SHP77 treated with DMSO at 0.1 percent for 48 hours (cell line): ENCODE measurements at regions not wholly inside any gene's neighbourhood (a gene's known extent, or its start where the extent isn't known, plus 50 kb on each side); places are given as distances from the start of the nearest gene placed in this dataset.

Source experiments
- DNase-seq: peaks from one replicate; lab custom pipeline; 2025; lab: John Stamatoyannopoulos, UW

- DNase-seq, result no peak
These were observed 1173.7 kb downstream of the BRD1 start for GRCh38 chr22:48653929-48654328.

DNA sequence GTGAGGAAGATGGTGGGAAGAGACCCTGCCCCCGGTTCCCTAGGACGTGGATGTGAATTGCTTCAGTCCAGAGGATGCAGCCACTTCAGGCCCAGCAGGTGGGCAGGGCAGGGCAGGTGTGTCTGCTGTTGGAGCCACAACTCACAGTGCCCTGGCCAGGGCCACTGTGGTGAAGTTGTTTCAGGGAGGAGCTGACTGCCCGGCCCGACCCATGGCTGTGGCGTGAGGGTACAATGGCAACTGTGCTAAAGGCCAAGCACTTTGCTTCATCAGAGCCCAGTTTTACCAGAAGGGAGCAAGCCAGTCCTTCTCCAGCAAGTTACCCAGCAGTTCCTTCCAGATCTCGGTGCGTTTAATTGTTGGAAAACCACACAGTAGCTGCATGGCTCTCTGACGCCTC is 1174.4 kb downstream of the BRD1 start:
- DNase-seq, result no peak

GRCh38 chr22:48652796-48653195 is 1174.9 kb downstream of the BRD1 start:
- no peak for DNase-seq

DNA sequence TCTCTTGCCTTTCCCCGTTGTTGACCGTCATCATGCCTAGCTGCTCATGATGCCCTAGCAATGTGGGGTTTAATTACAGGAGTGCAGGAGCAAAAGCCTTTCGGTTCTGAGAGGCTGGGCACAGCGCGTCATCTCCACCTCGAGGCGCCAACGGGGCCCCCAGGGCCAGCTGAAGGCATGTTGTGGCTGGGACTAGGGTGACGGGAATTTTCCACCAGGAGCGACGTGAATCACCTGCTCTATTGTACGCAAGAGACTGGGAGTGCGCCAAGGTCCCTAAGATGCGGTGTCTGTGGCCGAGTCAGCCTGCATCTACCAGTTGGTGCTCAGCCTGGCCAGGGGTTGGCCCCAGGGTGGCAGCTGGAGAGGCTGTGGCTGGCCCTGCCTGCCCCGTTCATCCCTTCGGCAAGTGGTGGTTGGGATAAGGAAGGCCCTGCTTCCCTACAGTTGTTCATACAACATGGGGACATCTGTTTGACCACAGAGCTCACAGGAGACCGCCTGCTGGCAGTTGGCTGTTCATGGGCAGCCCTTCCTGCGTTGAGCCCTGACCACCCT is 1175.6 kb downstream of the BRD1 start:
- DNase-seq, result peak; percentile 51

- DNase-seq, result peak; percentile 87
These were observed 1176.4 kb downstream of the BRD1 start for GRCh38 chr22:48651036-48651890.

DNA sequence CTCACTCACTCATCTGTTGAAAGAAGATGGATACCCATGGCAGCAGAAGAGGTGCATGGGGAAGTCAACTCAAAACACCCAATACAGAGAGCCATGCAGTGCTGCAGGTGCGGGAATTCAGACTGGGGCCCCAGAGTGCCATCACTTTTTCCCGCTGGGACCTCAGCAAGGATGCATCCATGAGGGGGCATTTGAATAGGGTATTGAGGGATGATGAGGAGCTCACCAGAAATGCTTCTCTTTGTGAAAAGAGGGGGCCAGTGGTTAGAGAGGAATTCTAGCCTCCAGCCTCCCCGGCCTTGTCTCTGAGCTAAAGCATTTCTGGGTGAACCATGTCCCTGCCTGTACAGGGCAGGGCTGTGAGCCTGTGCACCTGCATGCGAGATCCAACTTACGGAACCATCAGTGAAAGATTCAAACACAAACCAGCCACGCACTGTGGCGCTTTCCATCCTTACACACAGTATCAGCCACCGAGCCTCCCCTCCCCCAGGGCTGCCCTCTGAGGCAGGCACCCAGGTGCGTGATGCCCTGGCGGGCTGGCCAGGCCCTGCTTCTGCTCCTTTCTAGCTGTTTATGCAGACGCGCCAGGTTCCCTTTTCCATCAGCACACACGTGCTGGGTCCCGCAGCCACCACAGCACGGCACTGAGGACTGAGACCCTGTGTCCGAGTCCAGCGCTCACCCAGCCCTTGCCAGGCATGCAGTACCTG is 1177.2 kb downstream of the BRD1 start:
- no peak for DNase-seq

GRCh38 chr22:48649466-48649865 is 1178.2 kb downstream of the BRD1 start:
- no peak for DNase-seq

GRCh38 chr22:48649031-48649430 is 1178.6 kb downstream of the BRD1 start:
- no peak for DNase-seq

- DNase-seq, result no peak
These were observed 1179.8 kb downstream of the BRD1 start for GRCh38 chr22:48647606-48648515.

GRCh38 chr22:48647051-48647450 is 1180.6 kb downstream of the BRD1 start:
- no peak for DNase-seq

DNA sequence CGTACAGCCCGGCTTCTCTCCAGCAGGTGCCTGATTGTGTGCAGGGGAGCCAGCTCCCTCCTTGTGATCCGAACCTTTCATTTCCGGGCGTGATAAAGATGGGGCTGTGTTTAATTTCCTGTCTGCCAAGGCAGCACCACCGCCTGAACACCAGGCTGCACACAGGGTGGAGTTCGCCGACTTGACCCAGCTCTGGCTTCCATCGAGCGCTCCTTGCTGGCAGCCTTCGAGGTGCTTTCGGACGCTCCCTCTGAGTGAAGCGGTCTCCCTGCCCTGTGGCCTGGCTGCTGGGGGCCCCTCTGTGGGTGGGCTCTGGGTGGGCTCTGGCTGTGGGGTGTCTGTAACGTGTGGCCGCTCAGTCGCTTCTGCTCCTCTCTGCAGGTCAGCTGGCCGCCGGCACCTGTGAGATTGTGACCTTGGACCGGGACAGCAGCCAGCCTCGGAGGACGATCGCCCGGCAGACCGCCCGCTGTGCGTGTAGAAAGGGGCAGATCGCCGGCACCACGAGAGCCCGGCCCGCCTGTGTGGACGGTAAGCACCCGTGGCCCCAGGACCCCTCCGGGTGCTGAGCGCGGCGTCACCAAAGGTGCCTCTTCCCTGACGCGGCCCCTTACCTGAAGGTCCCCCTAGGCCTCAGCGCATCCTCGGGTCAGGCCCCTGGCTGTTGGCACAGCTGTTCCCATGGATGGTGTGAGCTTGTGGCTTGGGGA is 1181.3 kb downstream of the BRD1 start:
- DNase-seq, result no peak

DNA sequence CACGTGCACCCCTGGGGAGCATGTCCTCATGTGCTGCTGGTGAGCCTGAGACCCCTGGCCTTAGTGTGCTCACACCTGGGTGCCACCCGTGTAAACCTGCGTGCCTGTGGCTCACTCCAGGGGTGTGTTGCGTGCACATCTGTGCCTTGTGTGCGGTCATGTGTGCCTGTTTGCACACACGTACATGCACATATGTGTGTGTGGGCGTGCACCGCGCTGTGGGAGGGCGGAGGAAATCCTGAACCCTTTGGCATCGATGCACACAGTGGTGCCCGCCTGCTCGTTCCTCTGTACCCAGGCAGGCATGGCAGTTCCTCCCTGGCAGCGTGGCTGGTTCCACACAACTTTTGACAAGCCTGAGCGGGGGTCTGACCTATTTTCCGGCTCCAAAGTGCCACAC is 1181.9 kb downstream of the BRD1 start:
- no peak for DNase-seq

DNA sequence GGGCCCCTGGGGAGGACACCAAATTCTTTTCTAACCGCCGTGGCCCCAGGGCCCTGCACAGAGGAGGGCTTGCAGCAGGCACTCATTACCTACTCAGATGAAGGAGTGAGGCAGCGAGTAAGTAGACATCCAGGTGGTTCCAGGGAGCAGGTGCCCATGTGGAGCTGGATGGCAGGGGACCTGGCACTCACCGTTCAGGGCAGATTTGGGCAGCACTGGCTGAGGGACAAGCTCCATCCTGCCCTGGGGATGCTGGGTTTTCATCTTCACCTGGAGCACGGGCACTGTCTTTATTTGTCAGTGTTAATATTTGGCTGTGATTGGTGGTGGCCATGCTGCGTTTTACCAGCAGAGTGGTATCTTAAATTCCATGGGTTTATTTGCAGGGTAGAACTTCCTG is 1182.7 kb downstream of the BRD1 start:
- no peak for DNase-seq

GRCh38 chr22:48644108-48644507 is 1183.6 kb downstream of the BRD1 start:
- no peak for DNase-seq

- no peak for DNase-seq
These were observed 1184.5 kb downstream of the BRD1 start for GRCh38 chr22:48643066-48643731.

- no peak for DNase-seq
These were observed 1185.1 kb downstream of the BRD1 start for GRCh38 chr22:48642550-48642949.

- no peak for DNase-seq
These were observed 1185.7 kb downstream of the BRD1 start for GRCh38 chr22:48641906-48642475.

- DNase-seq, result no peak
These were observed 1186.5 kb downstream of the BRD1 start for GRCh38 chr22:48640890-48641841.
